Thymus (tissue), 11 donors: ENCODE measurements at regions not wholly inside any gene's neighbourhood (a gene's known extent, or its start where the extent isn't known, plus 50 kb on each side); places are given as distances from the start of the nearest gene placed in this dataset.

Source experiments
- DNase-seq, 9 donors: peaks; one replicate each; pipeline ENCODE4 v3.0.0-alpha.2; 2013; ENCODE audit warnings: low spot score in 9 of 9, low read depth in 6 of 9, missing footprints in 1 of 9
- H3K27ac ChIP-seq, 2 donors: one replicate each; pipeline ENCODE4 v1.5.1; 2013; ENCODE audit warnings: control low read depth in 1 of 2, low read depth in 1 of 2, low read length in 1 of 2, mild to moderate bottlenecking in 1 of 2, moderate library complexity in 1 of 2
- H3K27me3 ChIP-seq, 2 donors: one replicate each; pipeline ENCODE4 v1.5.1; 2013; ENCODE audit warnings: low read length in 1 of 2; ENCODE audit not compliant: control insufficient read depth in 2 of 2, insufficient read depth in 1 of 2
- H3K36me3 ChIP-seq, 2 donors: one replicate each; pipeline ENCODE4 v1.5.1; 2013; ENCODE audit warnings: low read length in 1 of 2, mild to moderate bottlenecking in 1 of 2, moderate library complexity in 1 of 2; ENCODE audit not compliant: control insufficient read depth in 2 of 2, insufficient read depth in 2 of 2
- H3K4me1 ChIP-seq, 2 donors: one replicate each; pipeline ENCODE4 v1.5.1; 2013; ENCODE audit warnings: low read length in 2 of 2; ENCODE audit not compliant: control insufficient read depth in 2 of 2, insufficient read depth in 2 of 2
- H3K4me3 ChIP-seq, 2 donors: one replicate each; pipeline ENCODE4 v1.5.1; 2013; ENCODE audit warnings: low read length in 2 of 2, control low read depth in 1 of 2, mild to moderate bottlenecking in 1 of 2
- H3K9me3 ChIP-seq, 2 donors: one replicate each; pipeline ENCODE4 v1.5.1; 2013; ENCODE audit warnings: low read length in 1 of 2, mild to moderate bottlenecking in 1 of 2; ENCODE audit not compliant: control insufficient read depth in 2 of 2, insufficient read depth in 1 of 2
- WGBS: extraction: QIAGEN DNeasy Blood & Tissue Kit; methylation state at CpG from one replicate; pipeline ENCODE4 v1.1.7; 2013; 5-methylcytosine and 5-hydroxymethylcytosine counted together
- donor health status: healthy.

DNA sequence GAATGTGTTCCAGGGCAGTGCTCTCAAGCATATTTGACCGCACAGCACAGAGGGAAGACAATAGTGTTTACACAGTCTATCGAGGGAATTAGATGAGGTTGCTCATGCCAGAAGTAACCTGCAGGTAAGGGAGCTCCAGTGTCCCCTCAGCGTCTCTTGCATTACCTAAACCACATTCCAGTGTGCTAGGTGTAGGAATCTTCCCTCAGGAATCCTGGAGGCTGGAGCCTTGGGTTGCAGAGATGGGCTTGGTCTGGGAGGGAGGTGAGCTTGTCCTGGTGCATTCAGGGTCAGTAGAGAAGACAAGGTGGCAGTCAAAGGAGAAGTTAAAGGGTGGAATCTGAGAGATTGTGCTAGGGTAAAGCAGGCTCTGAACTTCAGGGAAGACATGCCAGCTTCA is 56.3 kb downstream of the SOX14 start:
- Histone ChIP-seq H3K27ac (no peak overlapping the region), H3K9me3 (no peaks in the 10 kb centered on the region), H3K4me3 (no peak overlapping the region), H3K36me3 (no peaks in the 10 kb centered on the region), H3K4me1 (no peaks in the 10 kb centered on the region), H3K27me3 (no peaks in the 10 kb centered on the region)
- DNase-seq: no peak
- WGBS: 87% methylated on average over 3 of the region's 3 CpGs

DNA sequence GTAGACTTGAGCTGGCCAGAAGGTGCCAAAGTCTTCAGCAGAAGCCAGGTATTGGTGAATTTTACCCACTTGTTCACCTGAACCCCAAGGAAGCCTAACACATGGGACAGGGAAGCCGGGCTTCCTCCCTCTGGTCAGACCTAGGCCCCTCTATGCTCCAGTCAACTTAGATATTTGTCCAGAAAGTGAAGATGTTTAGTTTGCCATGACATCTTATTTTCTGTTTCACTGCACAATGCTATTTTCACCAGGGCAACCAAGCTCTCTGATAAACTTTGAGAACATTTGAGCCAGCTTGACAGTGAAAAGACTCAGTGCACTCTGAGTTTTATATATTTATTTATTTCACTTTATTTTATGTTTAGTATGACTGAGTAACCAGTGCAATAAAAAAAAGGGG is 71.0 kb downstream of the SOX14 start:
- 91% methylated on average over 1 of the region's 1 CpG for WGBS
- H3K9me3 ChIP-seq: no peaks in the 10 kb centered on the region
- H3K4me3 ChIP-seq: no peak overlapping the region
- H3K27ac ChIP-seq: no peak overlapping the region
- no peaks in the 10 kb centered on the region for H3K36me3 ChIP-seq
- H3K4me1 ChIP-seq: no peaks in the 10 kb centered on the region
- DNase-seq: no peak
- no peaks in the 10 kb centered on the region for H3K27me3 ChIP-seq

DNA sequence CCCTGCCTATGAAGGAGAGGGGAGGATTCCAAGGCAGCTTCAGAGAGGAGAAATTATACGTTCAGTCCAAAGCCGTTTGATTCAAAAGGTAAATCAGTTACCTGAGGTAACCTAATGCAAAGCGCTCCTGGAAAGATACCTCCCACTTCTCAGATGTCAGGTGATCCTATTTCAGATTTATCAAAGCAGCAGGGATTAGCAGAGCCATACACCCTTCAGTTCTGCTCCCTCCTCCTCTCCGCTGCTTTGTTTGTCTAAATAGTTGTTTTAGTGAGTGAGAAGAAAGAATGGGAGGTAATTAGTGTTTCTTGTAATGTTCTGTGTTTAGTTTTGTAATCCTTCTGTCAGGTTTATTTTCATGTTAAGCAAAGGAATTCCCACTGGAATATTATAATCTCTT is 81.1 kb downstream of the SOX14 start:
- WGBS: 65% methylated on average over 4 of the region's 4 CpGs
- no peak for DNase-seq
- H3K4me3 ChIP-seq: no peak overlapping the region

DNA sequence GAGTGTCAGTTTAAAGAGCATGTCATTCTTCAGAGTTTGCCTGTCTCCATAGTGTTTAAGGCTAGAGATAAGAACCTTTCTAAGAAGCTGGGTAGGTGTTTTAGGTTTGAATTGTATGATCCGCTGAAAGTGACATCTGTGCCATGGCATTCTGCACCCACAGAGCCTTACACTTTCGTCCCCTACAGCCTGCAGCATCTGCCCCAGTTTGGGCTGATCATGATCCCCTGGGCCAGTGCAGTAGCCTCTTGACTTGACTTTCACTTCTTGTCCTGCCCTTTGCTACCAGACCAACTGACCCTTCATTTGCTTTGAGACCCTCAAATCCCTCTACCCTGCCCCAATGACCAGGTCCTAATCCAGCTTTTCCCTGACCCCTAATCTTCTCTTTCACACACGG is 81.6 kb downstream of the SOX14 start:
- H3K27ac ChIP-seq: no peak overlapping the region
- WGBS: 82% methylated on average over 3 of the region's 3 CpGs
- DNase-seq: no peak
- no peaks in the 10 kb centered on the region for H3K27me3 ChIP-seq
- no peaks in the 10 kb centered on the region for H3K36me3 ChIP-seq
- no peaks in the 10 kb centered on the region for H3K4me1 ChIP-seq
- no peak overlapping the region for H3K4me3 ChIP-seq
- H3K9me3 ChIP-seq: no peaks in the 10 kb centered on the region

More for the DNA sequence above, 81.1 kb downstream of the SOX14 start:
- no peaks in the 10 kb centered on the region for H3K9me3 ChIP-seq
- no peaks in the 10 kb centered on the region for H3K27me3 ChIP-seq
- H3K36me3 ChIP-seq: no peaks in the 10 kb centered on the region
- H3K27ac ChIP-seq: no peak overlapping the region
- no peaks in the 10 kb centered on the region for H3K4me1 ChIP-seq

DNA sequence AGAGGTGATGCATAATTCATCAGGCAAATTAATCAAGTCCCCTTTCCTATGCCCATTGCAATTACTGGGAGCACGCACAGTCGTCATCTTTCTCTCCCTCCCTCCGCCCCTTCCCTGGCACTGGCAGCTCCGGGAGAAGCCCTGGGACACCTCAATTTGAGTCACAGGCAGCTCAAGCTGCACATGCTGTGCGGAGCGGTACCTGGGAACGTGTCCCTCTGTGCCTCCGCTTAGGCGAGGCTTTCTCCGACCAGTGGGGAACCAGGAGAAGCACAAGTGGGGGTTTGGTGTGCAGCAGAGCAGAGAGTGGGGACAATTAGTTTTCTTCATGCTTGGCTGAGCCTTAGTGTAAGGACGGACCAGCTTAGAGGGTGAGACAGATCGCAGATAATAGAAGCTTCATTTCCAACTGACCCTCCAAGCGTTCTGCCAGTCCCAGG is 88.3 kb downstream of the SOX14 start:
- WGBS: 72% methylated on average over 13 of the region's 13 CpGs
- DNase-seq: no peak
- H3K4me1 ChIP-seq: no peaks in the 10 kb centered on the region
- H3K9me3 ChIP-seq: no peaks in the 10 kb centered on the region
- H3K36me3 ChIP-seq: no peaks in the 10 kb centered on the region
- H3K27me3 ChIP-seq: no peaks in the 10 kb centered on the region
- no peak overlapping the region for H3K27ac ChIP-seq
- H3K4me3 ChIP-seq: no peak overlapping the region

DNA sequence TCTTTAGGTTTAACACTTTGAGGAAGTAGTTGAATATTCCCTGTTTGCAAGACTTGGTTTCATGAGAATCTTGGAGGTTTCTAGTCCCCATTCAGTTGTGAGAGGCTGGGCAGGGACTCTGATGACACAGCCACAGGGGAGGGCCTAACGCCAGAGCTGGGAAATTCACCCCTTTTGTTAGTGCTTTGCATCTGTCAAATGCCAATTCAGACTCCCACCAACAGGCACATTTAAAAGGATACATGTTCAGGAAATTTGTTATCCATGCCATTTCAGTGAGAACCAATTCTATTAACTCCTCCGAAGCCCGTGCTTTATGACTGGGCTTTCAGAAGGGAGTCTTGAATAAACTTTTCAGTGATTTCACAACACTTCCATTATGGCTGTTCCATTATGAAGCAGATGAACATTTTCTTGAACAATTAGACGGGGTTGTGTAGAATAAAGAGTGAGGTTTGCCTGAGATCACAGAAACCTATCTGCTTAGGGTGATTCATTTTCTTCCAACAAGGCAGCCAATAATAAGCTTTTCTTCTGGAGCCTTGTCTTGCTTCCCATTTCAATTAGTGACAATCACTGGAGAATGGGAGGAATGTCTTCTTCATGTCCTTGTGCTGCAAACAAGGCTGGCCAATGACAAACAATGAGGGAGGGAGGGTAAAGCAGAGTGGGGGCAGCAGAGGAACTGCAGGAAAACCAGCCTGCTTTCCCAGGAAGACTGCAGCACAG is 90.6 kb downstream of the SOX14 start:
- Histone ChIP-seq H3K9me3 (no peaks in the 10 kb centered on the region), H3K4me1 (no peaks in the 10 kb centered on the region)
- WGBS: 67% methylated on average over 4 of the region's 4 CpGs

DNA sequence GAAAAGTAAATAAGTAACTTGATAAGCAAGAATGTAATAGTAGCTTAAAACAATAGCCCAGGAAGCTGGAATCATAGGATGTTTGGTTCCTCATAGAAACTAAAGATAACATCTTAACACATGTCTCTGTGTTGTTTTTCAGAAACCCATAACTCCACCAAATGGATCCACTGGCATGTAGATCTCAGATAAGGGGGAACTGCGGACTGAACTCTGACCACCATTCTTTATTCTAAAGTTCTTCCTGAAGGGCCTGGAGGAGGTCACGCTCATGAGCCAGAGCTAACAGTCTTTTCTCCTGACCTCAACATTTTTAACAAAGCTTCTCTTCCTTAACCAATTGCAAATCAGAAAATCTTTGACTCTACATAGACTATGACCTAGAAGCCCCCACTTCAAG is 101.9 kb downstream of the SOX14 start:
- no peaks in the 10 kb centered on the region for H3K36me3 ChIP-seq
- DNase-seq: no peak
- H3K4me1 ChIP-seq: no peaks in the 10 kb centered on the region
- no peak overlapping the region for H3K27ac ChIP-seq
- peaks cover 0 to 10% of the 10 kb centered on the region in 2 donors for H3K9me3 ChIP-seq
- no peak overlapping the region for H3K4me3 ChIP-seq
- no peaks in the 10 kb centered on the region for H3K27me3 ChIP-seq
- 36% methylated on average over 2 of the region's 2 CpGs for WGBS

More for the DNA sequence above, 90.6 kb downstream of the SOX14 start:
- Histone ChIP-seq H3K27ac (no peak overlapping the region), H3K4me3 (no peak overlapping the region), H3K36me3 (no peaks in the 10 kb centered on the region), H3K27me3 (no peaks in the 10 kb centered on the region)
- DNase-seq: no peak

DNA sequence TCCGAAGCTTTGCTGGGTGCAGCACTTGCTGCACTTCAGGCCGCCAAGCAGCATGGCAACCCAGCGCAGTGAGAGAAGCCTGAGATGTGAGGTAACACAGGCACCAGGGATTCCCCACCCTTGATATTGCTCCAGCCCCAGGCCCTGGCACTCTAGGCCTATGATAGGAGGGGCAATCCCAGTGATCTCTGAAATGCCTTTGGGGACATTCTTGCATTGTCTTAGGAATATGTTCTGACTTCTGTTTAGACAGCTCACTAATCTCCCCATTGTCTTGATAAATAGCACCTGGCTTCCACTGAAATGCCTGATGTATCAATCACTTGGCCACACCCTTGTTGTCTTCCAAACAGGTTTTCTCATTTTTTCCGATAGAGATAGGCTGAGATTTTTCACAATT is 102.8 kb downstream of the SOX14 start:
- H3K27me3 ChIP-seq: no peaks in the 10 kb centered on the region

DNA sequence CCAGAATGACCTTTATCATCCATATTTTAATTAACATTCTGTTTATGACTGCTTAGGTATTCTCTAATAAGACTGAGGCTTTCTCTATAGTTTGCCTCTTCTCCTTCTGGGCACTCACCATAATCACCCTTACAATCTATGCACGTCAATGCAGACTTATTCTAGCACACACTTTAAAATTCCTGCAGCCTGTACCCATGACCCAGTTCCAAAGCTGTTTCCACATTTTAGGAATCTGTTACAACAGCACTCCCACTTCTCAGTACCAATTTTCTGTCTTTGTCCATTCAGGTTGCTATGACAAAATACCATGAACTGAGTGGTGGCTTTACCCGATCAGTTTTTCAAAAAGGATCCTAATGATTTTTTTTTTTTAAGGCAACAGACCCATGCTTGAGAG is 103.5 kb downstream of the SOX14 start:
- Histone ChIP-seq H3K27ac (no peak overlapping the region), H3K9me3 (peaks cover 0 to 10% of the 10 kb centered on the region in 2 donors), H3K36me3 (no peaks in the 10 kb centered on the region), H3K4me3 (no peak overlapping the region), H3K4me1 (no peaks in the 10 kb centered on the region), H3K27me3 (no peaks in the 10 kb centered on the region)
- DNase-seq: no peak
- 93% methylated on average over 2 of the region's 2 CpGs for WGBS

More for the DNA sequence above, 102.8 kb downstream of the SOX14 start:
- H3K27ac ChIP-seq: no peak overlapping the region
- H3K4me3 ChIP-seq: no peak overlapping the region
- WGBS: 96% methylated on average over 4 of the region's 4 CpGs
- no peak for DNase-seq
- peaks cover 0 to 10% of the 10 kb centered on the region in 2 donors for H3K9me3 ChIP-seq
- no peaks in the 10 kb centered on the region for H3K36me3 ChIP-seq
- H3K4me1 ChIP-seq: no peaks in the 10 kb centered on the region
